Large intestine (tissue), 3 donors: ENCODE measurements at regions not wholly inside any gene's neighbourhood (a gene's known extent, or its start where the extent isn't known, plus 50 kb on each side); places are given as distances from the start of the nearest gene placed in this dataset.

Experiments
- DNase-seq, 2 donors: peaks; one replicate each; pipeline versions ENCODE4 v3.0.0 to v3.0.0-alpha.2; 2013
- H3K27ac ChIP-seq: one replicate; pipeline ENCODE4 v1.5.1; 2013; ENCODE audit warnings: low read length
- H3K27me3 ChIP-seq: 2 replicates; pipeline ENCODE4 v1.6.1; 2013; ENCODE audit warnings: low read length; ENCODE audit not compliant: control insufficient read depth, insufficient read depth
- H3K36me3 ChIP-seq: 2 replicates; pipeline ENCODE4 v1.6.1; 2013; ENCODE audit warnings: low read length; ENCODE audit not compliant: control insufficient read depth, insufficient read depth
- H3K4me1 ChIP-seq: one replicate; pipeline ENCODE4 v1.6.1; 2013; ENCODE audit warnings: low read length; ENCODE audit not compliant: control insufficient read depth, insufficient read depth
- H3K4me3 ChIP-seq: one replicate; pipeline ENCODE4 v1.5.1; 2013; ENCODE audit warnings: low read length
- H3K9me3 ChIP-seq: one replicate; pipeline ENCODE4 v1.6.1; 2013; ENCODE audit warnings: mild to moderate bottlenecking, low read depth, low read length, moderate library complexity; ENCODE audit not compliant: control insufficient read depth
- WGBS: methylation state at CpG from one replicate; pipeline ENCODE4 v1.1.5; 2013; ENCODE audit warnings: low lambda C conversion rate; ENCODE audit not compliant: insufficient coverage; 5-methylcytosine and 5-hydroxymethylcytosine counted together

DNA sequence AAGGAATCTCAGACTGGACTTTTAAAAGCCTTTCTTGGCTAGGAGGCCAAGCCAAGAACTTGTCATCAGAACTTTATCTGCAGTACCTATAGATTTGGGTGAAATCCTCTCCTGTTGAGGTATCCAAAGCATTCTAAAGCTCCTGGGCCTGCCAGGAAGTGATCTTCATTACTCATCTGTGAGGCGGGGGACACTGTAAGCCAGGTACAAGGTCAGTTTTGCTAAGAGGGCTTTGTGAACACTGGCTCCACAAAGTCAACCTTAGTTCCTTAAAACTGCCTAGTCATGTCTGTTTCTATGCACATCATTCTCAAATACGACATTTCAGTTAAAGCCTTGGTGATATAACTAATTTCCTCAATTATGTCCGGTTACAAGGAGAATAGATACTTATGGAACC, 236.7 kb downstream of the PIK3R1 start:
- H3K36me3 ChIP-seq: no peaks in the 10 kb centered on the region
- H3K27ac ChIP-seq: no peak overlapping the region
- H3K4me1 ChIP-seq: no peaks in the 10 kb centered on the region
- no peaks in the 10 kb centered on the region for H3K9me3 ChIP-seq
- 70% methylated on average over 2 of the region's 3 CpGs for WGBS
- no peaks in the 10 kb centered on the region for H3K27me3 ChIP-seq
- no peak overlapping the region for H3K4me3 ChIP-seq
- no peak for DNase-seq

DNA sequence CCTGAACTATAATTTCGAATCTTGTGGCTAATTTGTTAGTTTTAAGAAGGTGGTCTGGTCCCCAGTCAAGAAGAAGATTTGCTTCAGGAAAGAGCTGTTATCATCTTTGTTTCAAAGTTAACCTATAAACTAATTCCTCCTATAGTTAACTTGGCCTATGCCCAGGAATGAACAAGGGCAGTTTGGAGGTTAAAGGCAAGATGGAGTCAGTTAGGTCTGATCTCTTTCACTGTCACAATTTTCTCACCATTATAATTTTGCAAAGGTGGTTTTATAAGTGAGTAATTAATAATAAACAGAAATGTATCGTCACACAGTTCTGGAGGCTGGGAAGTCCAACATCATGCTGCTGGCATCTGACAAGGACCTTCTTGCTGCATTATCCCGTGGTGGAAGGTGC, 238.6 kb downstream of the PIK3R1 start:
- no peak for DNase-seq
- WGBS: no CpG with 5 or more reads among the region's 3 CpGs
- H3K27me3 ChIP-seq: no peaks in the 10 kb centered on the region
- H3K4me1 ChIP-seq: peaks cover 4% of the 10 kb centered on the region
- no peaks in the 10 kb centered on the region for H3K36me3 ChIP-seq
- H3K4me3 ChIP-seq: no peak overlapping the region
- H3K9me3 ChIP-seq: no peaks in the 10 kb centered on the region
- H3K27ac ChIP-seq: no peak overlapping the region

DNA sequence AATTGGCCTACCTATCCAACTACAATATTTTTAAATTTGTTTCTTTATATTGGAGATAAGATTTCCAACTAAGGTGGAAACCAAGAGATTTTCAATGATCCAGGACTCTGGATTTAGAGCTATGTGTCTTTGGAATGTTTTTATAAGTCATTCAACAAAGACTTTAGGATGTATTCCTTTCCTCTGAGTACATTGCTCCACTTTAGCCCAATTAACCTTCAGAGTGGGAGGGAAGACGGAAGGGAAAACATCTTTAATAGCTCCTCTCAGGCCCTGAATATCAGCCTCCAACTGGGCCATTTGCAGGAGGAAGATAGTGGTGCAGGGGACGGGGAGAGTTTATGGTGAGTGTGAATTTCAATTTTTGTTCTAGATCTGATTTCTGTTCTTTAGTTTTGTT, 239.2 kb downstream of the PIK3R1 start:
- H3K27me3 ChIP-seq: no peaks in the 10 kb centered on the region
- no peak overlapping the region for H3K27ac ChIP-seq
- peaks cover 4% of the 10 kb centered on the region for H3K4me1 ChIP-seq
- no peak for DNase-seq
- no peaks in the 10 kb centered on the region for H3K36me3 ChIP-seq
- H3K9me3 ChIP-seq: no peaks in the 10 kb centered on the region
- no CpG with 5 or more reads among the region's 2 CpGs for whole genome bisulfite sequencing
- H3K4me3 ChIP-seq: no peak overlapping the region

DNA sequence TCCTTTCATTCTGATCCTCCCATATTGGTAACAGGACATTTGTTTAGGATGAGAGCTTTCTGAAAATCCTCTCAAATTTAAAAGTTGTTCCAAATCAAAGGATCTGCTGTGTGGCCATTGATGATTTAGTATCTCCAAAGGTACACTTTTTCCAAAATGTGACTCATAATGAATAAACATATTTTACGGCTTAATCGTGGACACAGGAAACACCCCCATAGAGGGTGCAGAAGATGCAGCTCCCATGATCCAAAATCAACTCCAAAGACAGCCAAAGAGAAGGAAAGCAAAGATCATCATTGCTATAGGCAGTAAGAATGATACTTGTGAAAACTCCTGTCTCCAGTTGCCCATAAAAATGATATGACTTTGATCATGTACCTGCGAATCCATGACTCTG, 239.7 kb downstream of the PIK3R1 start:
- H3K27ac ChIP-seq: no peak overlapping the region
- DNase-seq: no peak
- no peaks in the 10 kb centered on the region for H3K27me3 ChIP-seq
- H3K36me3 ChIP-seq: no peaks in the 10 kb centered on the region
- peaks cover 4% of the 10 kb centered on the region for H3K4me1 ChIP-seq
- H3K9me3 ChIP-seq: no peaks in the 10 kb centered on the region
- WGBS: no CpG with 5 or more reads among the region's 3 CpGs
- H3K4me3 ChIP-seq: no peak overlapping the region

DNA sequence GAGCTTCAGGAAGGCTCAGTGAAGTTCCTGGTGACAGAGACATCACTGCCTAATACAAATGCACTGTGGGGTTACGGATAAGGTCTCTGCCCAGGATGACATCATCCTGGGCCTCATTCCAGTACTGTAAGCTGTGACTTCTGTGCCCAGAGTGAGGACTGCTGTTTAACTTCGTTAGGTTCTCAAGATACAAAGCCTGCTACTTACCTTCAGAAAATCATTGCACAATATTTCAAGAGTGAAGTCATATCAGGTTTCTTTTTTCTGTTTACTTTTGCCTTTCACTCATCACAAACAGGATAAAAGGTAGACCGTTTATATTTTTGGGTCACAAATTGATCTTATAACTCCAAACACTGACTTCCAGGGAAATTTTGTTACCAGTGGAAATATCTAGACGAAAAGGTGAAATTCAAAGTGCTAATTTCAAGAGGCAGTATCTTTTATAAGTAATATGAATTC, 241.2 kb downstream of the PIK3R1 start:
- WGBS: 0% methylated on average over 1 of the region's 4 CpGs
- H3K4me1 ChIP-seq: peaks cover 4% of the 10 kb centered on the region
- DNase-seq: peak; percentile 85 to 90
- no peaks in the 10 kb centered on the region for H3K36me3 ChIP-seq
- no peaks in the 10 kb centered on the region for H3K27me3 ChIP-seq
- no peak overlapping the region for H3K4me3 ChIP-seq
- H3K27ac ChIP-seq: no peak overlapping the region
- H3K9me3 ChIP-seq: no peaks in the 10 kb centered on the region

DNA sequence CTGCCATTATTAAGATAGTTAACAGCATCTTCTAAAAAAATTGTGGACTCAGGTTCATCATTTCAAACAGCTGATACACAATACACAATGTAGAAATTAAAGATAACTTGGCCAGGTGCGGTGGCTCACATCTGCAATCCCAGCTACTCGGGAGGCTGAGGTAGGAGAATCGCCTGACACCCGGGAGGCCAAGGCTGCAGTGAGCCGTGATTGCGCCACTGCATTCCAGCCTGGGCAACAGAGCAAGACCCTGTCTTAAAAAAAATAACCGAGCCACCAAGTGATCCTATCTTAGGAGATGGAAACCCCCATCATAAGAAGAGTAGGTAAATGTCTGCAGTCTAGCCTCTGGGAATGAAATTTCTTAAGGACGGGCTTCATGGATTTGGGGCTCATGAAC, 241.7 kb downstream of the PIK3R1 start:
- no peak for DNase-seq
- no peaks in the 10 kb centered on the region for H3K9me3 ChIP-seq
- peaks cover 4% of the 10 kb centered on the region for H3K4me1 ChIP-seq
- H3K27me3 ChIP-seq: no peaks in the 10 kb centered on the region
- WGBS: no CpG with 5 or more reads among the region's 8 CpGs
- no peak overlapping the region for H3K27ac ChIP-seq
- H3K4me3 ChIP-seq: no peak overlapping the region
- no peaks in the 10 kb centered on the region for H3K36me3 ChIP-seq

DNA sequence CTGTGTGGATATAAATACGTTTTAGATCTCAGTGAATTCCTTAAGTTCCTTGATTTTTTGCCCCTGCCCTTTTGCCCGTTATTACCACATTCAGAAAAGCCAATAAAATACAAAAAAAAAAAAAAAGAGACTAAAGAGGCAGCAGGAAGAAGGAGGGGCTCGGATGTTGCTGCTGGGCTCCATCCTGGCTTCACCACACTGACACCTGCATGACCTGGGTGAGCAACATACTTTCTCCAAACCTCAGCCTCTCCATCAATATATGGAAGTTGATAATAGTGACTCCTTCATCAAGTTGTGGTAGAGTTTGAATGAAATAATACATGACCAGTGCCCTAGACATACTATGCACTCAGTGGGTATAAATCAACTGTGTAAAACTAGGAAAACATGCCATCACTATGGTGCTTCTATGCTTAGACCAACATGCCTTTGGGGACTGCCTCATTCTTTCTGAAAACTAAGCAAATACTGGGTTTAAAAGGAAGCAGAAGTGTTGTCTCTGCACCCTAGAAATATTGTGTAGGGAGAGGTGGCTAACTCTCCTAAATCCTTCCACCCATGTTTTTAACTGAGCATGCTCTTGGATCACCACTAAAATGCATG, 243.0 kb downstream of the PIK3R1 start:
- H3K9me3 ChIP-seq: no peaks in the 10 kb centered on the region
- WGBS: 40% methylated on average over 1 of the region's 3 CpGs

DNA sequence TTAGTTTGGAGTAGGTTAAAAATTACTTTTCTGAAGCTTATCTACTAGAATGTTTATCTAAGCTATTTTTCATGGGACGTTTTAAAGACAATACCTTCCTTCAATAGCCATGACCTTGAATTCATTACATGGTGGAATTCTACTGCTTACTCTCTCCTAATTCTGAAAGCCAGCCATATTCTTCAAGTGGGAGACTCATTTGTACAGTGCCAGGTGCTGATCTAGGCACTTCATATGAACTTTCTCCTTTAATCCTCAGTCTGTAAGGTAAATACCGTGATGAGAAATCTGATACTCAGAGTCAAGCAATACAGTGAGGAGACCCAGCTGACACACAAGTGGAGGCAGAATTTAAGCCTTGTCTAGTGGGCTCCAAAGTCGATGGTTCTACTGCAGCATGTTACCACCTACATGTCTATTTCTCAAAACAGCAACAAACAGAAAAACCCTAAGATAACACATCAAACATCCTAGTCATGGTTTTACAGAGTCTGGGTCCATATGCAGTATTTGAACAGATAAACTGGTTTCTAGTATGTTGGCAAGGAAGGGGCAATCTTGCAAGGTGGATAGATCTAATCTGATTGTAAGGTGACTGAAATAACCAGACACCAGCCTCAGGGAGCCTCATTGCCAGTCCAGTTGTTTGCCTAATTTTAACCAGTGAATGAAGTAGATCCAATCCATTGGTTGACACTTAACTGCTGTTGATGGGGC, 243.7 kb downstream of the PIK3R1 start:
- no CpG with 5 or more reads among the region's 3 CpGs for WGBS

More for the DNA sequence above, 243.0 kb downstream of the PIK3R1 start:
- H3K27me3 ChIP-seq: no peaks in the 10 kb centered on the region
- DNase-seq: no peak
- peaks cover 4% of the 10 kb centered on the region for H3K4me1 ChIP-seq
- no peak overlapping the region for H3K27ac ChIP-seq
- H3K36me3 ChIP-seq: no peaks in the 10 kb centered on the region
- no peak overlapping the region for H3K4me3 ChIP-seq

DNA sequence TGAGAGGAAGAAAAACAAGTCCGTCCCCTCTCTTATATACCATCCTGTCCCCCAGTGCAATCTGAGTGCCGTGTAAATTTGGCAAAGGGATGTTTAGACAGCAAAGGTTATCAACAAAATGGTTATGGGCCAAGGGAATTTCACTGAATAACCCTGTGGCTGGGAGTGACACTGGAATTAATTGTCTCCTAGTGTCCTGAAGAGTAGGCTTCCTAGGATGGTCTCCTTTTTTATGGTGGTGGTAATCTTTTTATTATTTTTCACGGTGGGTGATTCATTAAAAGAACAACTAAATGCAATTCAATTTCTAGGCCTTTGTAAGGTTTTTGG, 244.2 kb downstream of the PIK3R1 start:
- Histone ChIP-seq H3K27ac (no peak overlapping the region), H3K4me3 (no peak overlapping the region), H3K27me3 (no peaks in the 10 kb centered on the region), H3K9me3 (no peaks in the 10 kb centered on the region), H3K4me1 (peaks cover 4% of the 10 kb centered on the region), H3K36me3 (no peaks in the 10 kb centered on the region)
- no CpG with 5 or more reads among the region's 3 CpGs for WGBS
- no peak for DNase-seq

More for the DNA sequence above, 243.7 kb downstream of the PIK3R1 start:
- H3K4me1 ChIP-seq: peaks cover 4% of the 10 kb centered on the region
- no peak overlapping the region for H3K27ac ChIP-seq
- DNase-seq: peak in 1 of 2 donors; percentile 23
- no peaks in the 10 kb centered on the region for H3K36me3 ChIP-seq
- H3K4me3 ChIP-seq: no peak overlapping the region
- H3K27me3 ChIP-seq: no peaks in the 10 kb centered on the region
- no peaks in the 10 kb centered on the region for H3K9me3 ChIP-seq

DNA sequence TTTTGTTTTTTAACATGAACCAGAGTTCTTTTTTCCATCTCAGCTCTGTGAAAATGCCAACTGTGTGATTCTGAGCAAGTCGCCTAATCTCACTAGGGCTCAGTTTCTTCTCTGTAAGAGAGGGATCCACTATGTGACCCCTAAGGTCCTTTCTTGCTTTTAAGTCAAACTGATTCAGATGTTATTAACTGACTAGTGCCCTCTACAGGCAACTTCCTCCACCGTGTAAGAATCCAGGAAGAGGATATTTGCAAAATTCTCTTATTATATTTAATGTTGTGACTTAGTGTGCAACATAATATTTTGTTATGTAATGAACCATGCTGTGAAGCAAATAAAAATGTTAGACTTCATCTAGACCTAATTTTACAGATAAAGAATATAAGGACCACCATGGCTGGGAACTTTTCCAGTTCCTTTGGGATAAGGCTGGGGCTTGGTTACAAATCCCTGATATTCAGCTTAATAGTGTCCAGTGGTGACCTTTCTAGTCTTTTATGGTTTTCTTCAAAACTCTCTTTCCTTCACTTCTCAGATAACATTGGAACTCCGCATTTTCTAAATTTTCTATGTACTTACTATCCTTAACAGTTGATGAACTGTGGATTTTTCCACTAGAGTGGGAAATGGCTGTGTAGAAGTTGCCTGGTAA, 244.7 kb downstream of the PIK3R1 start:
- 42% methylated on average over 2 of the region's 3 CpGs for WGBS
- Histone ChIP-seq H3K9me3 (no peaks in the 10 kb centered on the region), H3K4me1 (peaks cover 4% of the 10 kb centered on the region), H3K36me3 (no peaks in the 10 kb centered on the region), H3K4me3 (no peak overlapping the region), H3K27ac (no peak overlapping the region), H3K27me3 (no peaks in the 10 kb centered on the region)
- peak in 1 of 2 donors; percentile 49 for DNase-seq
